HG02973 (cell line): ENCODE measurements at regions not wholly inside any gene's neighbourhood (a gene's known extent, or its start where the extent isn't known, plus 50 kb on each side); places are given as distances from the start of the nearest gene placed in this dataset.

ENCODE experiments used
- ATAC-seq: cut with Tn5 transposase; IDR thresholded peaks from one replicate; pipeline ENCODE4 v1.9.1; 2021; ENCODE audit warnings: moderate library complexity; ENCODE audit not compliant: unreplicated experiment

DNA sequence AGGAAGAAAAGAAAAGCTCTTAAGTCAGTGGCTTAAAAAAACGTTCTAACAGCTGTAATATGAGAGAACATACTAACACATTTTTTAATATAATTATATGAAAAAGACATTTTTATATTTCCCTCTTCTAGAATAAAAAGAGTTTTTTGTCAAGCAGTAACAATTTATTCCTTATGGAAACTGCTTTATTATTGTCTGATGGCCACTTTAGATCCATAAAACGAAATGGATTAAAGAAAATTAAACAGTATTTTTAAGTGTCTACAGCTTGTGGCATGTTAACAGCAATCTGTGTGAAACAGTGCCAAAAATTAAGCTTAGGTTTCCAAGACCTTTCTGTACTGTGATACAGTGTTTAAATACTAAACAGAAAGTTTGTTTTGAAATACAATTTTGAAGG, 55.5 kb upstream of the TENM3 start:
- no peak for ATAC-seq

DNA sequence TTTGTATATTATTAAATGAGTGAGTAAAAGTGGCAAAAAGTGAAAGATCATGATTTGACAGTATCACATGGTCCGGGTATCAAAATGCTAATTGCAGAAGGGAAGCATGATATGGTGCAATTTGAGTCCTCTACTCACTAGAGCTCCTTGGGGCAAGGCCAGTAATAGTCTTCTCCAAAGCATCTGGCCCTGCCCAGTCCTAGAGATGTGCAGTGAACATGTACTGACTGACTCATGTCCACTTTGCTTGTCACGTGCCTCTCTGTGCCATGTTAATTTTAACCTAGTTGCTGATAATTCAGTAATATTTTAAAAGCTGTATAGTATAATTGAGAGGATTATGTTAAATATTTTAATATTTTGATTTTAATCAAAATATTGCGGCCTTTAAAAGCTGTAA, 54.6 kb upstream of the TENM3 start:
- no peak for ATAC-seq

- ATAC-seq: no peak
Measured at GRCh38 chr4:182189103-182189878, 53.9 kb upstream of the TENM3 start.

- no peak for ATAC-seq
Measured at GRCh38 chr4:182190306-182190705, 52.9 kb upstream of the TENM3 start.

- no peak for ATAC-seq
Measured at GRCh38 chr4:182192511-182193181, 50.6 kb upstream of the TENM3 start.

GRCh38 chr4:182193311-182193710, 49.9 kb upstream of the TENM3 start:
- ATAC-seq: no peak
